ENCODE measurements at regions not wholly inside any gene's neighbourhood (a gene's known extent, or its start where the extent isn't known, plus 50 kb on each side); places are given as distances from the start of the nearest gene placed in this dataset.

GRCh38 chr2:37792366-37792765, 120.9 kb upstream of the CDC42EP3 start:
- TF ChIP-seq CTCF (IDR thresholded peaks at IDR 0.05 in 8 of 11, conservative IDR thresholded peaks at IDR 0.05 in 3 of 11) (no peak), POLR2AphosphoS5 (IDR thresholded peaks at IDR 0.05) (no peak)
